Suprapubic skin (tissue), 4 donors: ENCODE measurements at regions not wholly inside any gene's neighbourhood (a gene's known extent, or its start where the extent isn't known, plus 50 kb on each side); places are given as distances from the start of the nearest gene placed in this dataset.

Source experiments
- DNase-seq, 2 donors: peaks; one replicate each; pipeline ENCODE4 v3.0.0-alpha.2; 2019; ENCODE audit warnings: low spot score in 2 of 2
- H3K27ac ChIP-seq: fragments of 200-600 bp; sonication (generic); one replicate; pipeline ENCODE4 v1.5.1; 2019
- H3K27me3 ChIP-seq: fragments of 200-600 bp; sonication (generic); one replicate; pipeline ENCODE4 v1.5.1; 2019
- H3K36me3 ChIP-seq: fragments of 200-600 bp; sonication (generic); one replicate; pipeline ENCODE4 v1.5.1; 2019
- H3K4me1 ChIP-seq: fragments of 200-600 bp; sonication (generic); one replicate; pipeline ENCODE4 v1.5.1; 2019
- H3K4me3 ChIP-seq: fragments of 200-600 bp; sonication (generic); one replicate; pipeline ENCODE4 v1.5.1; 2019; ENCODE audit warnings: mild to moderate bottlenecking
- H3K9me3 ChIP-seq: fragments of 200-600 bp; sonication (generic); one replicate; pipeline ENCODE4 v1.5.1; 2019
- EP300 ChIP-seq: sonication (generic); formaldehyde crosslinking; IDR thresholded peaks from one replicate; pipeline ENCODE4 v1.6.1; 2017; ENCODE audit warnings: antibody characterized with exemption
- POLR2A ChIP-seq, 2 donors: fragments of 450-650 bp; IDR thresholded peaks; one replicate each; pipeline ENCODE4 v1.6.1; 2017; ENCODE audit warnings: antibody characterized with exemption in 2 of 2, mild to moderate bottlenecking in 2 of 2, moderate library complexity in 2 of 2
- POLR2AphosphoS5 ChIP-seq, 3 donors: sonication (generic); formaldehyde crosslinking; IDR thresholded peaks; one replicate each; pipeline ENCODE4 v1.6.1; 2017; ENCODE audit warnings: antibody characterized with exemption in 3 of 3
- WGBS: methylation state at CpG from one replicate; pipeline ENCODE4 v1.1.5; 2018; 5-methylcytosine and 5-hydroxymethylcytosine counted together
- TF ChIP-seq, protein P1 (sequence below), 2 donors: fragments of 200-600 bp in 1 of 2; fragments of 450-650 bp in 1 of 2; sonication (generic) in 1 of 2; IDR thresholded peaks; one replicate each; pipeline ENCODE4 v1.5.1; 2016 to 2019; ENCODE audit warnings: antibody characterized with exemption in 2 of 2, mild to moderate bottlenecking in 1 of 2, moderate library complexity in 1 of 2

DNA sequence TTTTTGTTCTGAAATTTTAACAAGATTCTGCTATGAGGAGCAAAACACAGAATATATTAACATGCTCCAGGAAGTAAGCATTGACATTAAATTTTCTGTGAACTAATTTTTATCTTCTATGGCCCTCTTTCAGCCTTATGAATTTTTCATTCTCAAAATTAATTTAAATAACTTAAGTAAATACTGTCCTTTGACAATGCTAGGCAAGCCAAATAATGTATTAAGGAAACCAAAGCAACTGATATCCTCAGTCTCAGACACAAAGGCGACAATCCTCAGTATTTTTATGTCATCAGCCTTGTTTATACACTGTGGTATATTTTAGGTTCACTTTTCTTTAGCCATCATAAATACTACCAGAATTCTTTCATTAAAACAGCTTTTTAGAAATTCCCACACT lies 159.8 kb downstream of the CGGBP1 start:
- Histone ChIP-seq H3K9me3 (no peaks in the 10 kb centered on the region), H3K27ac (no peak overlapping the region), H3K36me3 (no peaks in the 10 kb centered on the region), H3K4me3 (no peak overlapping the region), H3K4me1 (no peaks in the 10 kb centered on the region), H3K27me3 (no peaks in the 10 kb centered on the region)
- no peak for TF ChIP-seq POLR2A (IDR thresholded peaks at IDR 0.05)
- TF ChIP-seq, protein P1, sequence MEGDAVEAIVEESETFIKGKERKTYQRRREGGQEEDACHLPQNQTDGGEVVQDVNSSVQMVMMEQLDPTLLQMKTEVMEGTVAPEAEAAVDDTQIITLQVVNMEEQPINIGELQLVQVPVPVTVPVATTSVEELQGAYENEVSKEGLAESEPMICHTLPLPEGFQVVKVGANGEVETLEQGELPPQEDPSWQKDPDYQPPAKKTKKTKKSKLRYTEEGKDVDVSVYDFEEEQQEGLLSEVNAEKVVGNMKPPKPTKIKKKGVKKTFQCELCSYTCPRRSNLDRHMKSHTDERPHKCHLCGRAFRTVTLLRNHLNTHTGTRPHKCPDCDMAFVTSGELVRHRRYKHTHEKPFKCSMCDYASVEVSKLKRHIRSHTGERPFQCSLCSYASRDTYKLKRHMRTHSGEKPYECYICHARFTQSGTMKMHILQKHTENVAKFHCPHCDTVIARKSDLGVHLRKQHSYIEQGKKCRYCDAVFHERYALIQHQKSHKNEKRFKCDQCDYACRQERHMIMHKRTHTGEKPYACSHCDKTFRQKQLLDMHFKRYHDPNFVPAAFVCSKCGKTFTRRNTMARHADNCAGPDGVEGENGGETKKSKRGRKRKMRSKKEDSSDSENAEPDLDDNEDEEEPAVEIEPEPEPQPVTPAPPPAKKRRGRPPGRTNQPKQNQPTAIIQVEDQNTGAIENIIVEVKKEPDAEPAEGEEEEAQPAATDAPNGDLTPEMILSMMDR (IDR thresholded peaks at IDR 0.05) = no peak
- no peak for TF ChIP-seq POLR2AphosphoS5 (IDR thresholded peaks at IDR 0.05)
- no peak for TF ChIP-seq EP300
- 88% methylated on average over 1 of the region's 1 CpG for WGBS
- DNase-seq = no peak

DNA sequence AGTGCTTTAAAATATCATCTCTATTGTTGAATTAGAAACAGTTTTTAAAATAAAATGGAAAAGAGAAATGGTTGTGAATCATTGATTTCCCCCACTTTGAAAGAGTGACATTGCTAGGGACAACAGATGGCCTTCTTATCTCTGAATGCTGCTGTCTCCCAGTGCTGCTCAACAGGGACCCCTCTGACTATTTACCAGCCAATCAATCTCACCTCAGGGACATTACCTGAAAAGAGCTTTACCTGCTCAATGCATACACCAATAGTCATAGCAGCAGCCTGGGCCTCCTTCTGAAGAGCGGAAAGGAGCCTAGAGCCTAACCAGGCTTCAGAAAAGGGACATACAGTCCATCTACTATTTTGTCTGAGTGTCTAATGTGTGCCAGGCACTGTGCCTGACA lies 162.8 kb downstream of the CGGBP1 start:
- Histone ChIP-seq H3K36me3 (no peaks in the 10 kb centered on the region), H3K4me3 (no peak overlapping the region), H3K4me1 (no peaks in the 10 kb centered on the region), H3K27ac (no peak overlapping the region), H3K27me3 (no peaks in the 10 kb centered on the region), H3K9me3 (no peaks in the 10 kb centered on the region)
- 81% methylated on average over 1 of the region's 1 CpG for WGBS
- TF ChIP-seq, protein P1 (IDR thresholded peaks at IDR 0.05) = no peak
- no peak for TF ChIP-seq EP300
- no peak for TF ChIP-seq POLR2AphosphoS5 (IDR thresholded peaks at IDR 0.05)
- no peak for TF ChIP-seq POLR2A (IDR thresholded peaks at IDR 0.05)
- no peak for DNase-seq

DNA sequence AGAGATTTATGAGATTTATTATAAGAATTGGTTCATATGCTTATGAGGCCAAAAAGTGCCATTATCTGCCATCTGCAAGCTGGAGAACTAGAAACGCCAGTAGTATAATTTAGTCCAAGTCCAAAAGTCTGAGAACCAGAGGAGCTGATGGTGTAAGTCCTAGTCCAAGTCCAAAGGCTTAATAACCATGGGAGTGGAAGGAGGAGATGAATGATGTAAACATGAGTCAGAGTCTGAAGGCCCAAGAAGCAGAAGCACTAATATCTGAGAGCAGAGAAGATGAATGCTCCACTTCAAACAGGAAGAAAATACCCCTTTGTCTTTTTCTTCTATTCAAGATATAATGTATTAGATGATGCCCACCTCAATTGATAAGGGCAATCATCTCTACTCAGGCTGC lies 185.7 kb downstream of the CGGBP1 start:
- Histone ChIP-seq H3K4me1 (no peaks in the 10 kb centered on the region), H3K36me3 (no peaks in the 10 kb centered on the region), H3K27ac (no peak overlapping the region), H3K9me3 (peaks cover 19% of the 10 kb centered on the region), H3K4me3 (no peak overlapping the region), H3K27me3 (no peaks in the 10 kb centered on the region)
- no peak for DNase-seq
- 61% methylated on average over 1 of the region's 1 CpG for whole genome bisulfite sequencing
- TF ChIP-seq, protein P1 (IDR thresholded peaks at IDR 0.05) = no peak
- TF ChIP-seq POLR2A (IDR thresholded peaks at IDR 0.05) (no peak), EP300 (no peak), POLR2AphosphoS5 (IDR thresholded peaks at IDR 0.05) (no peak)

DNA sequence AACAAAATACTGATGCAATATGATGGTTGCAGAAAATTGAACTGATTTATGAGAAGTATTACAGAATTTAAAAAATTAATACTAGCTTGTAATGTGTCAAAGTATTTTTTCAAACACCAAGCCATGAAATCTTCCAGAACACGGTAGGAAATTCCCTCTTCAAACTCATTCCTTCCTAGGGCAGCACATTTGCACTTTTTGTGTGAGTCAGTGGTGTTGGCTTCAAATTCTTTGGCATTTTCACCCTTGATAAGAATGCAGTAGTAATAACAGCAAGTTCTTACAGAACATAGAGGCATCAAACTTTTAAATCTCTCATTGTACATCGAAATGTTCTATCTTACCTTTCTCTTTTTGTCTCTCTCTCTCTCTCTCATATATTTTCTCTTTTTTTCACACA lies 191.8 kb downstream of the CGGBP1 start:
- no peaks in the 10 kb centered on the region for H3K36me3 ChIP-seq
- TF ChIP-seq EP300 (no peak), POLR2AphosphoS5 (IDR thresholded peaks at IDR 0.05) (no peak), POLR2A (IDR thresholded peaks at IDR 0.05) (no peak)
- TF ChIP-seq, protein P1 (IDR thresholded peaks at IDR 0.05) = no peak
- no peak overlapping the region for H3K27ac ChIP-seq
- DNase-seq = no peak
- WGBS = 37% methylated on average over 2 of the region's 2 CpGs
- H3K9me3 ChIP-seq = peaks cover 10% of the 10 kb centered on the region
- H3K4me1 ChIP-seq = no peaks in the 10 kb centered on the region
- no peak overlapping the region for H3K4me3 ChIP-seq
- no peaks in the 10 kb centered on the region for H3K27me3 ChIP-seq

DNA sequence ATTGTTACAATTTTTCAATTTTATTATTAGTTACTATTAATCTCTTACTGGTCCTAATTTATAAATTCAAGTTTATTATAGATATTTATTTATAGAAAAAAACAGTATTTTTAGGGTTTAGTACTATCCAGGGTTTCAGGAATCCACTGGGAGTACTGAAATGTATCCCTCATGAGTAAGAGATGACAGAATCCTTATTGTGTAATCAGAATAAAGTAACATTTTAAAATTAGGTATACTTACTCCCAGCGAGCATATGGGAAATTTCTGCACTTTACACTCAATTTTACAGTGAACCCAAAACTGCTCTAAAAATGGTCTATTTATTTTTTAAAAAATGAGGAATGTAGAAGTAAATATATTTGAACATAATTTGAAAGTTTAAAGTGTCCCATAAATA lies 202.7 kb downstream of the CGGBP1 start:
- H3K27me3 ChIP-seq = no peaks in the 10 kb centered on the region
- no peaks in the 10 kb centered on the region for H3K9me3 ChIP-seq
- WGBS = 68% methylated on average over 1 of the region's 1 CpG
- no peak overlapping the region for H3K27ac ChIP-seq
- no peaks in the 10 kb centered on the region for H3K36me3 ChIP-seq
- DNase-seq = no peak
- H3K4me3 ChIP-seq = no peak overlapping the region
- TF ChIP-seq POLR2AphosphoS5 (IDR thresholded peaks at IDR 0.05) (no peak), EP300 (no peak), POLR2A (IDR thresholded peaks at IDR 0.05) (no peak)
- TF ChIP-seq, protein P1 (IDR thresholded peaks at IDR 0.05) = no peak
- H3K4me1 ChIP-seq = no peaks in the 10 kb centered on the region
